Psoas muscle (tissue), 7 donors: ENCODE measurements at regions not wholly inside any gene's neighbourhood (a gene's known extent, or its start where the extent isn't known, plus 50 kb on each side); places are given as distances from the start of the nearest gene placed in this dataset.
A peak's percentile ranks its signal among the peaks of the same experiment; 100 is the strongest.

ENCODE experiments used
- ATAC-seq, 4 donors: fragments of 200-7000 bp; cut with Tn5 transposase; one replicate each; pipeline ENCODE4 v1.9.1; 2020; ENCODE audit warnings: moderate library complexity in 3 of 4, mild to moderate bottlenecking in 2 of 4
- DNase-seq, 2 donors: peaks; one replicate each; pipeline ENCODE4 v3.0.0-alpha.2; 2020
- H3K27ac ChIP-seq: fragments of 200-600 bp; one replicate; pipeline ENCODE4 v1.8.0; 2022
- H3K27me3 ChIP-seq, 3 donors: fragments of 200-600 bp in 1 of 3; one replicate each; pipeline versions ENCODE4 v1.6.1 to v1.8.0; 2013 to 2022; ENCODE audit warnings: low read length in 2 of 3, mild to moderate bottlenecking in 2 of 3, moderate library complexity in 1 of 3; ENCODE audit not compliant: insufficient read depth in 3 of 3
- H3K36me3 ChIP-seq, 2 donors: fragments of 200-600 bp in 1 of 2; one replicate each; pipeline versions ENCODE4 v1.6.1 to v1.8.0; 2013 to 2022; ENCODE audit warnings: low read depth in 1 of 2, mild to moderate bottlenecking in 1 of 2, moderate library complexity in 1 of 2; ENCODE audit not compliant: insufficient read depth in 1 of 2
- H3K4me1 ChIP-seq: fragments of 200-600 bp; one replicate; pipeline ENCODE4 v1.8.0; 2022
- H3K4me3 ChIP-seq: fragments of 200-600 bp; one replicate; pipeline ENCODE4 v1.8.0; 2022; ENCODE audit warnings: mild to moderate bottlenecking
- H3K9me3 ChIP-seq: fragments of 200-600 bp; one replicate; pipeline ENCODE4 v1.8.0; 2022
- WGBS, 3 donors: extraction: QIAGEN DNeasy Blood & Tissue Kit; methylation state at CpG; one replicate each; pipeline versions ENCODE4 v1.1.6 to v1.1.7; 2013; 5-methylcytosine and 5-hydroxymethylcytosine counted together
- intact Hi-C, 2 donors: fragments of 100-400 bp; cut with DNase I; formaldehyde crosslinking; loops; one replicate each; pipeline versions ENCODE4 v1.11.0 to v1.14.2; 2022
- TF ChIP-seq, protein P1 (sequence below): fragments of 200-600 bp; IDR thresholded peaks from one replicate; pipeline ENCODE4 v1.8.0; 2022; ENCODE audit warnings: antibody characterized with exemption
- donor health status: healthy with polysubstance abuse.
- donor health status: DM: no; HTN: no; CAD: no; lungs with moderate emphysema.
- donor health status: Bipolar disorder and iron deficiency.
- donor health status: healthy.
- donor health status: DM: yes; HTN: yes; CAD: no.
- donor health status: DM: no; HTN: no; CAD: no.
- donor health status: DM: yes; HTN: yes; CAD: no.

DNA sequence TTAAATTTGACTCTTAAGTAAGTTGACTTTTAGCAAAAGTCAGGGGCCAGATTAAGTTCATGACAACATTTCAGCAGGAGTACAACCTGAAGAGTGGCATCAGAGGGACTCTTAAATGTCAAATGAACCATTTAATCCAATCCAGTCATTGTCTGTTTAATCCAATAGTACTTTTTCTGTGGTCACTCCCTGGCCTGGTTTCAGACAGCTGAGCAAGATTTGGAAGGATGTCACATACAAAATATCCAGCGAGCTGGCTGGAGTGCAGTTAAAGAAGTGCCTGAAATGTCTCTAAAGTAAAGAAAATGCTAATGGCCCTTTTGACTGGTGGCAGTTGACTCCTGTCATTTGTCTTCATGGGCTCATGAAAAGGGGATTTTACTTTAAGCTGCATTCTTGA lies 1082.1 kb downstream of the AACS start:
- Histone ChIP-seq H3K4me1 (no peaks in the 10 kb centered on the region), H3K9me3 (no peaks in the 10 kb centered on the region), H3K36me3 (no peaks in the 10 kb centered on the region), H3K27me3 (peaks cover 0 to 1% (median 0%) of the 10 kb centered on the region in 3 donors), H3K4me3 (no peak overlapping the region), H3K27ac (no peak overlapping the region)
- no peak for DNase-seq
- intact Hi-C loops = no loop called here
- 21 to 40% (median 21%) methylated on average over 1 of the region's 1 CpG for whole genome bisulfite sequencing, 3 donors
- no peak for ATAC-seq
- TF ChIP-seq, protein P1, sequence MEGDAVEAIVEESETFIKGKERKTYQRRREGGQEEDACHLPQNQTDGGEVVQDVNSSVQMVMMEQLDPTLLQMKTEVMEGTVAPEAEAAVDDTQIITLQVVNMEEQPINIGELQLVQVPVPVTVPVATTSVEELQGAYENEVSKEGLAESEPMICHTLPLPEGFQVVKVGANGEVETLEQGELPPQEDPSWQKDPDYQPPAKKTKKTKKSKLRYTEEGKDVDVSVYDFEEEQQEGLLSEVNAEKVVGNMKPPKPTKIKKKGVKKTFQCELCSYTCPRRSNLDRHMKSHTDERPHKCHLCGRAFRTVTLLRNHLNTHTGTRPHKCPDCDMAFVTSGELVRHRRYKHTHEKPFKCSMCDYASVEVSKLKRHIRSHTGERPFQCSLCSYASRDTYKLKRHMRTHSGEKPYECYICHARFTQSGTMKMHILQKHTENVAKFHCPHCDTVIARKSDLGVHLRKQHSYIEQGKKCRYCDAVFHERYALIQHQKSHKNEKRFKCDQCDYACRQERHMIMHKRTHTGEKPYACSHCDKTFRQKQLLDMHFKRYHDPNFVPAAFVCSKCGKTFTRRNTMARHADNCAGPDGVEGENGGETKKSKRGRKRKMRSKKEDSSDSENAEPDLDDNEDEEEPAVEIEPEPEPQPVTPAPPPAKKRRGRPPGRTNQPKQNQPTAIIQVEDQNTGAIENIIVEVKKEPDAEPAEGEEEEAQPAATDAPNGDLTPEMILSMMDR = no peak

DNA sequence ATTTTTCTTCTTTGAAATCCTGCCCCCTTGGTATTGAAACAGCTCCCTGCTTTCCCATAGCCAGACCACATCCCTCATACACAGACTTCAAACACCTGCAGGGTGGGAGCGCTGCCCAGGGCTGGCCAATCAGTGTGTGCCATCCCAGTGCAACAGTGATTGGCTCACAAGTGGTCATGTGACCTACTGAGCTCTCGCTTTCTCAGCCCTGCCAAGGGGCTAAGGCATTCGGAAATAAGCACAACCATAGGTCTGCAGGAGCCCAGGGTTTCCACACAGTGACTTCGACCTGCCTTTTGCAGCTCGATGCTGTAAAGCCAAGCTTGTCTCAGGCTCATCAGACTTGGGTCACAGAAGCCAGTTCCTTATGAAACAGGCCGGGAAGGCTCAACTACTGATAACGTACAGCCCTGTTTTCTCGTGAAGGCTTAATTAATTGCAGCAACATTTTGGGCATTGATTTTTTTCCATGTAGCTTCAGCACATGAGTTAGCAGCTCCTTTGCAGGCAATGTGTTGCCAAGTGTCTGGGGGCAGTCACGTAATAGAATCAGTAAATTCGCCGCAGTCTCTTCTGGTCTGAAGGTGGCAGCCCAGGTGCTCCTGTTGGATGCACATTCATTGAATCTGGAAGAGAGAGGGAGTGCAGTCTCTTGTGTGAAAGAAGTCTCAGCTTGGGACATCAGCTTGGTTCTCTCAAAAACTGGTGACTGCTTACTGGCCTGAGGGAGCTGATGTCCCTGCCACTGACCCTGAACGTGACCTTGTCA lies 1091.8 kb downstream of the AACS start:
- WGBS, 3 donors = 75 to 80% (median 77%) methylated on average over 12 of the region's 12 CpGs
- intact Hi-C loops = no loop called here

DNA sequence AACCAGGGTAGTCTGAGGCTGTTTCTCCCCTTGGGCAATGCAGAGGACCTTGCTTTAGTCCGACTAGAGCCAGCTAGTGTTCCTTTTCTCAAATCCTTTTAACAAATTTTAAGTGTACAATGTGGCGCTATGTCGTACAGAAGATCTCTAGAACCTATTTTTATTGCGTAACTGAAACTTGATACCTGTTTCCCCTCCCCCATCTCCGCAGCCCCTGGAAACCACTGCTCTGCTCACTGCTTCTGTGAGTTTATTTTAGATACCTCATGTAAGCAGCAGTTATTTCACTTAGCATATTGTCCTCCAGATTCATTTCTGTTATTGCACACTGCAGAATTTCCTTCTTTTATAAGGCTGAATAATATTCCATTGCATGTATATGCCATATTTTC lies 1092.3 kb downstream of the AACS start:
- Histone ChIP-seq H3K4me1 (no peaks in the 10 kb centered on the region), H3K4me3 (no peak overlapping the region), H3K27me3 (no peaks in the 10 kb centered on the region), H3K9me3 (no peaks in the 10 kb centered on the region), H3K27ac (no peak overlapping the region), H3K36me3 (no peaks in the 10 kb centered on the region)
- 57 to 59% (median 57%) methylated on average over 5 of the region's 5 CpGs for WGBS, 3 donors
- no peak for ATAC-seq
- TF ChIP-seq, protein P1 = no peak
- intact Hi-C loops = no loop called here
- no peak for DNase-seq

More for the DNA sequence above, 1091.8 kb downstream of the AACS start:
- Histone ChIP-seq H3K4me3 (no peak overlapping the region), H3K27me3 (no peaks in the 10 kb centered on the region), H3K4me1 (no peaks in the 10 kb centered on the region), H3K9me3 (no peaks in the 10 kb centered on the region), H3K27ac (no peak overlapping the region), H3K36me3 (no peaks in the 10 kb centered on the region)
- DNase-seq = peak in 1 of 2 donors; percentile 61
- no peak for ATAC-seq
- TF ChIP-seq, protein P1 = no peak

DNA sequence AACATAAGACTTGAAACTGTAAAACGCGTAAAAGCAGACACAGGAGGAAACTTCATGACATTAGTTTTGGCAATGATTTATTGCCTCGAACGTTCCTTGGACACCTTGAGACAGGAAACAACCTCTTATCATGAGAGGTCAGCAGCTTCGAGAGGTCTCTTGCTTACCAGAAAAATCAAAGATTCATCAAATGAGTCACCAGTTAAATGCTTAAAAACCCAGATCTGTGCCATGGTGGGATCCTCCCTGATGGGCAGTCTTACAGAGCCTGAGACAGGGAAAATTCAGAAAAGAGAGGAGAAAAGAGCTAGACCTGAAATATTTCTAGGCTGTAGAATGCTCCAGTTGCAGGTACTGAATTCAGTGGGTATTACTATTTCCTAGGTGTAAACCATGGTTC lies 1093.9 kb downstream of the AACS start:
- H3K4me1 ChIP-seq = no peaks in the 10 kb centered on the region
- TF ChIP-seq, protein P1 = no peak
- H3K36me3 ChIP-seq = no peaks in the 10 kb centered on the region
- no peak overlapping the region for H3K27ac ChIP-seq
- DNase-seq (no peak), ATAC-seq (no peak)
- no peak overlapping the region for H3K4me3 ChIP-seq
- H3K9me3 ChIP-seq = no peaks in the 10 kb centered on the region
- H3K27me3 ChIP-seq = no peaks in the 10 kb centered on the region
- intact Hi-C loops = no loop called here
- WGBS, 3 donors = 68 to 73% (median 70%) methylated on average over 5 of the region's 5 CpGs

DNA sequence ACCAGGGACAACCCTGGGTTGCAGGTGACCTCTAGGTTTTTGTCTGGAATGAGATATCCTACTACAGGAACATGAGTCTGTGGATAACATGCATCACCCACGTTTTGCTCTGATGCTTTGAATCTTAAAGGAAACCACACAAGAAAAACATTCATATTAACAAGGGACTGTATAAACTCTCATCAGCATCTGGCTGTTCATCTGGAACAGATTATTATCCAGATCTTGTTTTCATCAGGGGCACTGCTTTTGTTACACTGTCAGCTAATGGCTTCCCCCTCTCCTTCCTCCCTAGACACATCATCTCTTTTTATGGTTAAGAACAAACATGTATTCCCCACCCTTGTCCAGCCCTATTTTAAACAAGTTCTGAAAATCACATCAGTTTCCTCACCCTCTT lies 1095.7 kb downstream of the AACS start:
- Histone ChIP-seq H3K27ac (no peak overlapping the region), H3K27me3 (no peaks in the 10 kb centered on the region), H3K36me3 (no peaks in the 10 kb centered on the region), H3K9me3 (no peaks in the 10 kb centered on the region), H3K4me1 (no peaks in the 10 kb centered on the region), H3K4me3 (no peak overlapping the region)
- DNase-seq (no peak), ATAC-seq (no peak)
- WGBS, 3 donors = 11 to 28% (median 17%) methylated on average over 1 of the region's 1 CpG
- intact Hi-C loops = no loop called here
- TF ChIP-seq, protein P1 = no peak
